GM12878 (cell line): ENCODE measurements at regions not wholly inside any gene's neighbourhood (a gene's known extent, or its start where the extent isn't known, plus 50 kb on each side); places are given as distances from the start of the nearest gene placed in this dataset.

ENCODE experiments used
- ATAC-seq: fragments of 200-7000 bp; cut with Tn5 transposase; 3 replicates; pipeline ENCODE4 v1.9.1; 2020; ENCODE audit warnings: mild to moderate bottlenecking, moderate library complexity
- BruUV-seq: library from RNA; stranded (reverse); fragments of 400-500 nt; replicated peaks from 2 replicates; lab custom pipeline; 2021; lab: Mats Ljungman, UMichigan
- CTCF ChIA-PET: fragments of 300-600 bp; sonication (Branson Sonifier 250); formaldehyde crosslinking; extraction: SDS; loops from one replicate; lab custom pipeline; 2021; ENCODE audit warnings: inconsistent platforms; lab: Yijun Ruan, JAX
- POLR2A ChIA-PET: fragments of 350-600 bp; formaldehyde crosslinking; extraction: SDS; loops from one replicate; lab custom pipeline; 2021; ENCODE audit warnings: inconsistent platforms; lab: Charles Lee
- RAD21 ChIA-PET: fragments of 300-600 bp; sonication (Branson Sonifier 250); formaldehyde crosslinking; loops from one replicate; lab custom pipeline; 2023; ENCODE audit warnings: antibody characterized with exemption; ENCODE audit not compliant: unreplicated experiment; lab: Charles Lee
- SMC1A ChIA-PET: fragments of 300-600 bp; sonication (Branson Sonifier 250); formaldehyde crosslinking; loops from one replicate; lab custom pipeline; 2023; ENCODE audit not compliant: unreplicated experiment, uncharacterized antibody; lab: Charles Lee
- DNase-seq: peaks from one replicate; pipeline ENCODE4 v3.0.0-alpha.2; 2011; ENCODE audit warnings: low read depth, low spot score
- FAIRE-seq: peaks from 3 replicates; lab custom pipeline; 2011; peaks lifted over from hg19 to GRCh38; lab: Jason Lieb, UNC
- H2AFZ ChIP-seq: 2 replicates; pipeline ENCODE4 v1.6.0; 2011; ENCODE audit warnings: low read depth, low read length, control low read depth; ENCODE audit not compliant: control insufficient read depth
- H3K27ac ChIP-seq: 2 replicates; pipeline ENCODE4 v1.5.1; 2011; ENCODE audit warnings: control low read depth; ENCODE audit not compliant: control insufficient read depth, insufficient read depth
- H3K27me3 ChIP-seq, 2 experiments: replicated peaks in 1 of 2; 2 replicates each; pipeline versions ENCODE4 v1.6.0 to v1.6.1; 2011; ENCODE audit warnings: low read length in 1 of 2; ENCODE audit not compliant: control insufficient read depth in 2 of 2, insufficient read depth in 2 of 2
- H3K36me3 ChIP-seq, 2 experiments: 2 replicates each; pipeline ENCODE4 v1.5.1; 2011; ENCODE audit warnings: low read length in 1 of 2; ENCODE audit not compliant: control insufficient read depth in 2 of 2, insufficient read depth in 2 of 2
- H3K4me1 ChIP-seq: 2 replicates; pipeline ENCODE4 v1.6.1; 2011; ENCODE audit warnings: mild to moderate bottlenecking, low read length, moderate library complexity, mixed read lengths; ENCODE audit not compliant: control insufficient read depth, insufficient read depth
- H3K4me2 ChIP-seq: 2 replicates; pipeline ENCODE4 v1.6.0; 2011; ENCODE audit warnings: control low read depth; ENCODE audit not compliant: control insufficient read depth, insufficient read depth
- H3K4me3 ChIP-seq: fragments of 200-600 bp; sonication (generic); 2 replicates; pipeline ENCODE4 v1.5.1; 2016
- H3K79me2 ChIP-seq: 2 replicates; pipeline ENCODE4 v1.6.0; 2011; ENCODE audit warnings: low read length; ENCODE audit not compliant: control insufficient read depth, insufficient read depth
- H3K9ac ChIP-seq: 2 replicates; pipeline ENCODE4 v1.8.0; 2011; ENCODE audit warnings: low read length, control low read depth, mixed read lengths; ENCODE audit not compliant: control insufficient read depth, insufficient read depth
- H3K9me3 ChIP-seq: replicated peaks from 3 replicates; pipeline ENCODE4 v1.5.1; 2011; ENCODE audit warnings: mild to moderate bottlenecking, low read length; ENCODE audit not compliant: control insufficient read depth, insufficient read depth
- H4K20me1 ChIP-seq: 2 replicates; pipeline ENCODE4 v1.6.0; 2011; ENCODE audit not compliant: control insufficient read depth, insufficient read depth
- CTCF ChIP-seq, 3 experiments: IDR thresholded peaks in 2 of 3; conservative IDR thresholded peaks in 1 of 3; 2 replicates each; pipeline ENCODE4 v1.5.1; 2011; ENCODE audit warnings: low read depth in 3 of 3, low read length in 3 of 3, mild to moderate bottlenecking in 3 of 3, control low read depth in 2 of 3, moderate library complexity in 2 of 3, inconsistent platforms in 1 of 3, mixed read lengths in 1 of 3; ENCODE audit not compliant: control insufficient read depth in 2 of 3, insufficient read depth in 1 of 3; ENCODE audit errors: extremely low read depth in 1 of 3
- MEF2A ChIP-seq: IDR thresholded peaks from 2 replicates; pipeline ENCODE4 v1.6.1; 2011; ENCODE audit warnings: low read depth, mild to moderate bottlenecking, low read length, moderate library complexity; ENCODE audit not compliant: insufficient read depth
- NR2C1 ChIP-seq: fragments of 450-650 bp; IDR thresholded peaks from 2 replicates; pipeline ENCODE4 v1.6.1; 2017; ENCODE audit warnings: antibody characterized with exemption, mild to moderate bottlenecking, moderate library complexity
- RCOR1 ChIP-seq: conservative IDR thresholded peaks from 2 replicates; pipeline ENCODE4 v1.6.1; 2012; ENCODE audit warnings: low read depth, low read length, improper control_type of control experiment
- ZNF217 ChIP-seq: fragments of 450-650 bp; IDR thresholded peaks from 2 replicates; pipeline ENCODE4 v1.6.1; 2017; ENCODE audit warnings: antibody characterized with exemption, mild to moderate bottlenecking
- ZNF274 ChIP-seq: IDR thresholded peaks from one replicate; pipeline ENCODE4 v1.8.0; 2011; ENCODE audit not compliant: insufficient read length, insufficient read depth
- WGBS: methylation state at CpG from one replicate; pipeline ENCODE4 v1.1.6; 2016; ENCODE audit warnings: low lambda C conversion rate; ENCODE audit not compliant: insufficient replicate concordance, insufficient coverage; ENCODE audit errors: missing lambda C conversion rate; 5-methylcytosine and 5-hydroxymethylcytosine counted together
- in situ Hi-C: fragments of 300-500 bp; cut with MboI; formaldehyde crosslinking; loops from 9 replicates; pipeline ENCODE4 v1.14.3; 2018; ENCODE audit warnings: mixed read lengths
- intact Hi-C: fragments of 100-400 bp; cut with micrococcal nuclease; formaldehyde crosslinking; loops from one replicate; pipeline ENCODE4 v1.14.2; 2022; ENCODE audit not compliant: unreplicated experiment

DNA sequence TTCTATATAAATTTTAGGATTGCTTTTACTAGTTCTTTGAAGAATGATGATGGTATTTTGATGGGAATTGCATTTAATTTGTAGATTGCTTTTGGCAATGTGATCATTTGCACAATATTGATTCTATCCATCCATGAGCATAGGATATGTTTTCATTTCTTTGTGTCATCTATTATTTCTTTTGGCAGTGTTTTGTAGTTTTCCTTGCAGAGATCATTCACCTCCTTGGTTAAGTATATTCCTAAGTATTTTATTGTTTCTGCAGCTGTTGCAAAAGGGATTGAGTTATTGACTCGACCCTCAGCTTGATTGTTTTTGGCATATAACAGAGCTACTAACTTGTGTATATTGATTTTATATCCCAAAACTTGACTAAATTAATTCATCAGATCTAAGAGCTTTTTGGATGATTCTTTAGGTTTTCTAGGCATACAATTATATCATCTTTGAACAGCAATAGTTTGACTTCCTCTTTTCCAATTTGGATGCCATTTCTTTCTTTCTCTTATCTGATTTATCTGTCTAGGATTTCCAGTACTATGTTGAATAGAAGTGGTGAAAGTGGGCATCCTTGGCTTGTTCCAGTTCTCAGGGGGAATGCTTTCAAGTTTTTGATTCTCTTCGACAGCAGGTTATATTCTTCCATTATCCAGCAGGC, 668.1 kb downstream of the SLC16A7 start (continued):
- TF ChIP-seq CTCF (IDR thresholded peaks at IDR 0.05 in 2 of 3, conservative IDR thresholded peaks at IDR 0.05 in 1 of 3; ENCODE audit: control insufficient read depth in 2 of 3, extremely low read depth in 1 of 3, insufficient read depth in 1 of 3, low read depth in 3 of 3, low read length in 3 of 3) (no peak), RCOR1 (no peak), MEF2A (no peak), NR2C1 (no peak), ZNF274 (no peak)

GRCh38 chr12:60265741-60266140, 669.9 kb downstream of the SLC16A7 start:
- Histone ChIP-seq H3K9me3 (no peaks in the 10 kb centered on the region), H3K4me3 (no peak overlapping the region), H3K4me2 (no peak overlapping the region), H4K20me1 (no peaks in the 10 kb centered on the region), H3K79me2 (no peaks in the 10 kb centered on the region), H3K9ac (no peak overlapping the region), H3K36me3 (no peaks in the 10 kb centered on the region), H2AFZ (no peak overlapping the region), H3K27ac (no peak overlapping the region), H3K4me1 (no peaks in the 10 kb centered on the region), H3K27me3 (no peaks in the 10 kb centered on the region)
- TF ChIP-seq ZNF217 = no peak
- intact Hi-C loops = no loop called here
- in situ Hi-C loops = no loop called here
- 0% methylated on average over 1 of the region's 1 CpG for WGBS
- RAD21 ChIA-PET = no interaction called here
- SMC1A ChIA-PET = no interaction called here
- CTCF ChIA-PET = interaction anchor here (1.6 kb wide), 1 partner anchor 8 kb away, joined by 3 read pairs; no protein-coding TSS in a partner anchor
- POLR2A ChIA-PET = no interaction called here
- FAIRE-seq (no peak), DNase-seq (no peak), ATAC-seq (no peak)
- no TSS peak for BruUV-seq
